ENCODE measurements at regions not wholly inside any gene's neighbourhood (a gene's known extent, or its start where the extent isn't known, plus 50 kb on each side); places are given as distances from the start of the nearest gene placed in this dataset.

DNA sequence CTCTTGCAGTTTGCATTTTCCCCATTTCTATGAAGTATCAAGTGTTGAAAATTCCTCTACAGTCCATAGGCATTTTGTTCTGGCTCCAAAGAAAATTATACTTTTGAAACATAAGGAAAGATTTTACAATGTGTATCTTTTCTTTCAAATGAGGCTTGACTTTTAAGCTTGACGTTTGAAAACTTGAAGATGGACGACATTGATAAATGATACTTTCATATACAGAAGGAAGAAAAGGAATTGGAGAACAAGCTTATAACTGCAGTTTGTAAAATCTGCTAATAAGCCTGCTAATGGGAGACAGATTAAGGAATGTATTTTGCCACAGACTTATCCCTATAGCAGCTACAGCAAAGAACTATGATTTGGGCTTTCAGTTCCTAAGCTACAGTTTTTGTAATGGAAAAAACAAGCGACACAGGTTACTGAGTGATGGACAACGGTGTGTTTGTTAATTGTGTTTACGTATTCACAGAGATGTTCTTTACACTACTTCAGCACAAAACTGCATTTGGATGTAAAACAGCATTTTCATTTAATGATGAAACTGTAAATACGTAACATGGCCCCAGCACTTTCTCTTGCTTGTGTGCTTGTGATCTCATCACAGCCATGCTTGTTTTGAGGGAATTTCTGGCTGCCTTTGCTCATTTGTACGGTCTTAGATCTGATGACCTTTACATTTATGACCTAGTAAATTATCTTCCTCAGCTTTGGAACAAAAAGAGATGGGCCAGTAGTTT, 83.2 kb upstream of the FAT1 start:
- TF ChIP-seq CTCF (IDR thresholded peaks at IDR 0.05; ENCODE audit: low read depth, low read length), result no peak
- in situ Hi-C loops (cut with HindIII; ENCODE audit: low sequenced_read_pairs), result no loop called here
- H3K4me3 ChIP-seq (ENCODE audit: low read depth, low read length), result no peak overlapping the region
- DNase-seq (ENCODE audit: low read depth, low spot score), result no peak

GRCh38 chr4:186807808-186808629, 84.4 kb upstream of the FAT1 start:
- peak; percentile 47 for DNase-seq (ENCODE audit: low read depth, low spot score)

DNA sequence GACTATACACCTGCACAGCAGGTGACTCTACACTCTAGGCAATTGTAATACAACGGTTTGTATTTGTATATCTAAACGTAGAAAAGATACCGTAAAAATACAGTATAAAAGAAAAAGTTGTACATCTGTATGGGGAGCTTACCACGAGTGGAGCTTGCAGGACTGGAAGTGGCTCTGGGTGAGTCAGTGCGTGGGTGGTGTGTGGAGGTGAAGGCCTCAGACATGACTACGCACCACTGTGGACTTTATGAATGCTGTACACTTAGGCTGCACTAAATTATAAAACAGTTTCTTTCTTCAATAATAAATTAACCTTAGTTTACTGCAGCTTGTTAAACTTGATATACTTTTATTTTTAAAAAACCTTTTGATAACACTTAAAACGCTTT, 85.0 kb upstream of the FAT1 start:
- in situ Hi-C loops (cut with HindIII; ENCODE audit: low sequenced_read_pairs), result no loop called here
- TF ChIP-seq CTCF (IDR thresholded peaks at IDR 0.05; ENCODE audit: low read depth, low read length), result no peak
- no peak overlapping the region for H3K4me3 ChIP-seq (ENCODE audit: low read depth, low read length)
- peak; percentile 78 for DNase-seq (ENCODE audit: low read depth, low spot score)

More at GRCh38 chr4:186807808-186808629, 84.4 kb upstream of the FAT1 start:
- no peak for TF ChIP-seq CTCF (IDR thresholded peaks at IDR 0.05; ENCODE audit: low read depth, low read length)
- in situ Hi-C loops (cut with HindIII; ENCODE audit: low sequenced_read_pairs), result no loop called here
- H3K4me3 ChIP-seq (ENCODE audit: low read depth, low read length), result no peak overlapping the region

GRCh38 chr4:186809070-186809469, 85.4 kb upstream of the FAT1 start:
- no peak for TF ChIP-seq CTCF (IDR thresholded peaks at IDR 0.05; ENCODE audit: low read depth, low read length)
- in situ Hi-C loops (cut with HindIII; ENCODE audit: low sequenced_read_pairs), result no loop called here
- no peak overlapping the region for H3K4me3 ChIP-seq (ENCODE audit: low read depth, low read length)

DNA sequence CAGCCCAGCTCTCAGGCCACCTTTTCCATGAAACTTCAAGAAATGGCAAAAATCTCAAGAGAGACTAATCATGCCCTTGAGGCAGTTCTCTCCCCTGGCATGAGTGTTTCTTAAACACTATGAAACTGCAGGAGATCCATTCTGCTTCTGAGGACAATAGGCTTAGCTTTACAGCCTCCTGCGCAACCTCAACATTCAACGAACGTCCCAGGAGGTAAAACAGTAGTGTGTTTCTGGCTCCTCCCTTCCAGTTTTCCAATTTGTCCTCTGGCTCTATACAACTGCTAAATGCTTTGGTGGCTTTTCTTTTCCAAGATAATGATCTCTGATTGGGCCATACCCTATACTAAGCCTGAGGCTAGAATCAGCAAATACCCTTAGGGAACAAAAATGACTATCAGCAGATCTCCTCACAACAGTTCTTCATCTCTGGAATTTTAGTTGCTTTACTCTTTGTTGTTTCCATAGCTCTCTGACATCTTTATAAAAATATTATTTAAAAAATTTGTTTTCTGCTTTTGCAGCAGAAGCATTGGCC, 87.0 kb upstream of the FAT1 start:
- no peak for TF ChIP-seq CTCF (IDR thresholded peaks at IDR 0.05; ENCODE audit: low read depth, low read length)
- H3K4me3 ChIP-seq (ENCODE audit: low read depth, low read length), result no peak overlapping the region
- no peak for DNase-seq (ENCODE audit: low read depth, low spot score)
- in situ Hi-C loops (cut with HindIII; ENCODE audit: low sequenced_read_pairs), result no loop called here

More at GRCh38 chr4:186809070-186809469, 85.4 kb upstream of the FAT1 start:
- DNase-seq (ENCODE audit: low read depth, low spot score), result no peak

DNA sequence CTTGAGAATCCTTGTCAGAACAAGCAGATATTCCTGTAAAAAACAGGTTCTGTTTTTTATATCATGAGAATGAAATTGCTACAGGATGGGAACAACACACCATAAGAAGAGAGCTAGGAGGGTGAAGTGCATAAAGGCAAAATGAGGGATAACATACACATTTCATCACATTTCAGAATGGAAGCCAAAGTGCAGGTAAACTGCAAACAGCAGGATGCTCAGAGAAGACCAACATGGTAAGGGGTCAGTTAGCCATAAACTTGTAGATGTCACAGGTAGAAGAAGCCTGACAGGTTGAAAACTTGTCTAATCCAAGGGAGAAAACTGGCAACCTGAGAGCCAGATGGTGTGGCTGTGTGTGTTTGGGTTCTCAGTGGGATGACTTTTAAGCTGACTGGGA, 88.9 kb upstream of the FAT1 start:
- in situ Hi-C loops (cut with HindIII; ENCODE audit: low sequenced_read_pairs), result no loop called here
- DNase-seq (ENCODE audit: low read depth, low spot score), result no peak

More for the DNA sequence above, 88.9 kb upstream of the FAT1 start:
- TF ChIP-seq CTCF (IDR thresholded peaks at IDR 0.05; ENCODE audit: low read depth, low read length), result no peak
- no peak overlapping the region for H3K4me3 ChIP-seq (ENCODE audit: low read depth, low read length)

All from astrocyte of the spinal cord (primary cell).